GM19035 (cell line): ENCODE measurements at regions not wholly inside any gene's neighbourhood (a gene's known extent, or its start where the extent isn't known, plus 50 kb on each side); places are given as distances from the start of the nearest gene placed in this dataset.

Experiments used
- ATAC-seq: cut with Tn5 transposase; IDR thresholded peaks from one replicate; pipeline ENCODE4 v1.9.1; 2021; ENCODE audit not compliant: unreplicated experiment

GRCh38 chr14:25197885-25198284 lies 147.9 kb upstream of the STXBP6 start:
- no peak for ATAC-seq

GRCh38 chr14:25180221-25180620 lies 130.3 kb upstream of the STXBP6 start:
- no peak for ATAC-seq

GRCh38 chr14:25178255-25178654 lies 128.3 kb upstream of the STXBP6 start:
- no peak for ATAC-seq

GRCh38 chr14:25150934-25151790 lies 101.2 kb upstream of the STXBP6 start:
- no peak for ATAC-seq

GRCh38 chr14:25150401-25150800 lies 100.5 kb upstream of the STXBP6 start:
- no peak for ATAC-seq

GRCh38 chr14:25140411-25140810 lies 90.5 kb upstream of the STXBP6 start:
- no peak for ATAC-seq

- ATAC-seq = no peak
Observed at GRCh38 chr14:25136811-25137210, 86.9 kb upstream of the STXBP6 start.

GRCh38 chr14:25134184-25134583 lies 84.2 kb upstream of the STXBP6 start:
- no peak for ATAC-seq

GRCh38 chr14:25132732-25133422 lies 82.9 kb upstream of the STXBP6 start:
- ATAC-seq = peak; percentile 89

GRCh38 chr14:25132094-25132493 lies 82.1 kb upstream of the STXBP6 start:
- no peak for ATAC-seq

GRCh38 chr14:25122843-25123242 lies 72.9 kb upstream of the STXBP6 start:
- ATAC-seq = no peak

- no peak for ATAC-seq
Observed at GRCh38 chr14:25122211-25122610, 72.3 kb upstream of the STXBP6 start.

GRCh38 chr14:25121337-25122129 lies 71.6 kb upstream of the STXBP6 start:
- ATAC-seq = no peak

- no peak for ATAC-seq
Observed at GRCh38 chr14:25120261-25120660, 70.3 kb upstream of the STXBP6 start.

- no peak for ATAC-seq
Observed at GRCh38 chr14:25118671-25119070, 68.7 kb upstream of the STXBP6 start.

GRCh38 chr14:25117342-25117741 lies 67.4 kb upstream of the STXBP6 start:
- ATAC-seq = no peak

- ATAC-seq = no peak
Observed at GRCh38 chr14:25116607-25117006, 66.7 kb upstream of the STXBP6 start.

GRCh38 chr14:25113394-25113793 lies 63.4 kb upstream of the STXBP6 start:
- no peak for ATAC-seq

- ATAC-seq = no peak
Observed at GRCh38 chr14:25111061-25111601, 61.2 kb upstream of the STXBP6 start.

- ATAC-seq = no peak
Observed at GRCh38 chr14:25110106-25110505, 60.2 kb upstream of the STXBP6 start.

- ATAC-seq = no peak
Observed at GRCh38 chr14:25108959-25109358, 59.0 kb upstream of the STXBP6 start.
